HepG2 (cell line): ENCODE measurements at regions not wholly inside any gene's neighbourhood (a gene's known extent, or its start where the extent isn't known, plus 50 kb on each side); places are given as distances from the start of the nearest gene placed in this dataset.

Experiments used
- BRCA1 ChIP-seq: sonication (generic); formaldehyde crosslinking; IDR thresholded peaks from 2 replicates; pipeline ENCODE4 v1.4.0; 2020; ENCODE audit warnings: missing genetic modification reagents
- CAMTA2 ChIP-seq: sonication (generic); formaldehyde crosslinking; IDR thresholded peaks from 2 replicates; pipeline ENCODE4 v1.4.0; 2020; ENCODE audit warnings: mild to moderate bottlenecking, missing genetic modification reagents, borderline replicate concordance
- SALL2 ChIP-seq: sonication (generic); formaldehyde crosslinking; IDR thresholded peaks from 2 replicates; pipeline ENCODE4 v1.8.1; 2023; ENCODE audit warnings: mild to moderate bottlenecking, missing genetic modification reagents, inconsistent platforms
- TEAD3 ChIP-seq: optimal IDR thresholded peaks from 2 replicates; pipeline ENCODE3; 2016; ENCODE audit warnings: borderline replicate concordance
- ZFP82 ChIP-seq: sonication (generic); formaldehyde crosslinking; IDR thresholded peaks from 2 replicates; pipeline ENCODE4 v1.5.1; 2020; ENCODE audit warnings: mild to moderate bottlenecking, missing genetic modification reagents, borderline replicate concordance
- TF ChIP-seq, protein P1 (sequence below): sonication (generic); formaldehyde crosslinking; IDR thresholded peaks from 2 replicates; pipeline ENCODE4 v1.5.0; 2020; ENCODE audit warnings: mild to moderate bottlenecking, missing genetic modification reagents, moderate library complexity

DNA sequence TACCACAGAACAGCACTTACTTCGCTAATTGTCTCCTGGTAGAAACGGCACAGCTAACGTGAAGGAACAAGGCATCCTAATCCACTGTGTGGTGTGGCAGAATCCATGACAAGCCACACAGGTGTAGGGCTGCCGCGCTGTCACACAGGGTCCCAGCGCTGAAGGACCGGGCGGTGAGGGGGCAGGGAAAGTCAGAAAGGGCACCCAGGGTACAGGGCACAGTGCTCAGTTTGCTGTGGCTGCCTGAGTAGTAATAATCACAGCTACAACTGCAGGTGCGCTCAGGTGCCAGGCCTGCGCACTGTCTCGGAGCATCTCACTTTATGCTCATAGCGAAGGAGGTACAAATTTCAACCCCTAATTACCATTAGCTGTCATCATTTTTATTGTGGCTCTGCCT, 55.2 kb upstream of the CAB39 start:
- TF ChIP-seq, protein P1, sequence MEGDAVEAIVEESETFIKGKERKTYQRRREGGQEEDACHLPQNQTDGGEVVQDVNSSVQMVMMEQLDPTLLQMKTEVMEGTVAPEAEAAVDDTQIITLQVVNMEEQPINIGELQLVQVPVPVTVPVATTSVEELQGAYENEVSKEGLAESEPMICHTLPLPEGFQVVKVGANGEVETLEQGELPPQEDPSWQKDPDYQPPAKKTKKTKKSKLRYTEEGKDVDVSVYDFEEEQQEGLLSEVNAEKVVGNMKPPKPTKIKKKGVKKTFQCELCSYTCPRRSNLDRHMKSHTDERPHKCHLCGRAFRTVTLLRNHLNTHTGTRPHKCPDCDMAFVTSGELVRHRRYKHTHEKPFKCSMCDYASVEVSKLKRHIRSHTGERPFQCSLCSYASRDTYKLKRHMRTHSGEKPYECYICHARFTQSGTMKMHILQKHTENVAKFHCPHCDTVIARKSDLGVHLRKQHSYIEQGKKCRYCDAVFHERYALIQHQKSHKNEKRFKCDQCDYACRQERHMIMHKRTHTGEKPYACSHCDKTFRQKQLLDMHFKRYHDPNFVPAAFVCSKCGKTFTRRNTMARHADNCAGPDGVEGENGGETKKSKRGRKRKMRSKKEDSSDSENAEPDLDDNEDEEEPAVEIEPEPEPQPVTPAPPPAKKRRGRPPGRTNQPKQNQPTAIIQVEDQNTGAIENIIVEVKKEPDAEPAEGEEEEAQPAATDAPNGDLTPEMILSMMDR (CRISPR knock-in tag): no peak
- TF ChIP-seq ZFP82 (CRISPR knock-in tag) (no peak), BRCA1 (CRISPR knock-in tag) (no peak), SALL2 (CRISPR knock-in tag) (no peak), CAMTA2 (CRISPR knock-in tag) (no peak), TEAD3 (CRISPR knock-in tag) (no peak)
